Activated naive CD4-positive, alpha-beta T cell treated with anti-CD3 and anti-CD28 coated beads for 36 hours (primary cell): ENCODE measurements at regions not wholly inside any gene's neighbourhood (a gene's known extent, or its start where the extent isn't known, plus 50 kb on each side); places are given as distances from the start of the nearest gene placed in this dataset.

ENCODE experiments used
- CTCF ChIA-PET: fragments of 350-600 bp; sonication (Branson Sonifier 250); formaldehyde crosslinking; loops from one replicate; lab custom pipeline; 2021; ENCODE audit warnings: antibody characterized with exemption; lab: Charles Lee
- DNase-seq: peaks from one replicate; pipeline ENCODE4 v3.0.0-alpha.2; 2020
- H3K27ac Mint-ChIP-seq: one replicate; pipeline ENCODE4 v1.8.0; 2021; ENCODE audit warnings: mild to moderate bottlenecking, mixed read lengths
- H3K27me3 Mint-ChIP-seq: one replicate; pipeline ENCODE4 v1.8.0; 2021; ENCODE audit warnings: low read depth, mixed read lengths
- H3K36me3 Mint-ChIP-seq: one replicate; pipeline ENCODE4 v1.8.0; 2021; ENCODE audit warnings: low read depth, mixed read lengths
- H3K4me1 Mint-ChIP-seq: one replicate; pipeline ENCODE4 v1.8.0; 2021; ENCODE audit warnings: low read depth, mixed read lengths
- H3K4me3 Mint-ChIP-seq: one replicate; pipeline ENCODE4 v1.8.0; 2021; ENCODE audit warnings: mild to moderate bottlenecking, moderate library complexity, mixed read lengths
- H3K9me3 Mint-ChIP-seq: one replicate; pipeline ENCODE4 v1.8.0; 2021; ENCODE audit warnings: mixed read lengths
- intact Hi-C: fragments of 100-400 bp; cut with micrococcal nuclease; formaldehyde crosslinking; loops from one replicate; pipeline ENCODE4 v1.15.1; 2023

- CTCF ChIA-PET, result no interaction called here
- intact Hi-C loops, result no loop called here
- H3K27me3 Mint-ChIP-seq, result no peaks in the 10 kb centered on the region
- H3K9me3 Mint-ChIP-seq, result peaks cover 6% of the 10 kb centered on the region
- H3K4me3 Mint-ChIP-seq, result no peak overlapping the region
- no peak for DNase-seq
- H3K36me3 Mint-ChIP-seq, result no peaks in the 10 kb centered on the region
- no peaks in the 10 kb centered on the region for H3K4me1 Mint-ChIP-seq
- H3K27ac Mint-ChIP-seq, result no peak overlapping the region
Observed at GRCh38 chr13:54312885-54313284, 1284.3 kb downstream of the OLFM4 start.

GRCh38 chr13:54317722-54318121 is 1289.1 kb downstream of the OLFM4 start:
- H3K27ac Mint-ChIP-seq, result no peak overlapping the region
- H3K4me1 Mint-ChIP-seq, result no peaks in the 10 kb centered on the region
- H3K4me3 Mint-ChIP-seq, result no peak overlapping the region
- CTCF ChIA-PET, result no interaction called here
- no peaks in the 10 kb centered on the region for H3K36me3 Mint-ChIP-seq
- peaks cover 10% of the 10 kb centered on the region for H3K9me3 Mint-ChIP-seq
- intact Hi-C loops, result no loop called here
- H3K27me3 Mint-ChIP-seq, result no peaks in the 10 kb centered on the region
- DNase-seq, result no peak

- no peak overlapping the region for H3K4me3 Mint-ChIP-seq
- CTCF ChIA-PET, result no interaction called here
- intact Hi-C loops, result no loop called here
Observed at GRCh38 chr13:54337540-54337939, 1308.9 kb downstream of the OLFM4 start.

GRCh38 chr13:54347531-54347930 is 1318.9 kb downstream of the OLFM4 start:
- Mint-ChIP-seq H3K9me3 (peaks cover 5% of the 10 kb centered on the region), H3K4me3 (no peak overlapping the region), H3K36me3 (no peaks in the 10 kb centered on the region), H3K4me1 (no peaks in the 10 kb centered on the region), H3K27ac (no peak overlapping the region), H3K27me3 (no peaks in the 10 kb centered on the region)
- intact Hi-C loops, result no loop called here
- CTCF ChIA-PET, result no interaction called here
- no peak for DNase-seq

More at GRCh38 chr13:54337540-54337939, 1308.9 kb downstream of the OLFM4 start:
- Mint-ChIP-seq H3K36me3 (no peaks in the 10 kb centered on the region), H3K27me3 (no peaks in the 10 kb centered on the region), H3K4me1 (no peaks in the 10 kb centered on the region), H3K27ac (no peak overlapping the region), H3K9me3 (peaks cover 5% of the 10 kb centered on the region)
- no peak for DNase-seq

- intact Hi-C loops, result no loop called here
- no peak overlapping the region for H3K4me3 Mint-ChIP-seq
- no peak overlapping the region for H3K27ac Mint-ChIP-seq
- H3K27me3 Mint-ChIP-seq, result no peaks in the 10 kb centered on the region
- no peaks in the 10 kb centered on the region for H3K4me1 Mint-ChIP-seq
- H3K9me3 Mint-ChIP-seq, result peaks cover 5% of the 10 kb centered on the region
- H3K36me3 Mint-ChIP-seq, result no peaks in the 10 kb centered on the region
- CTCF ChIA-PET, result no interaction called here
- no peak for DNase-seq
Observed at GRCh38 chr13:54356209-54356608, 1327.6 kb downstream of the OLFM4 start.

GRCh38 chr13:54356849-54357248 is 1328.2 kb downstream of the OLFM4 start:
- Mint-ChIP-seq H3K9me3 (peaks cover 5% of the 10 kb centered on the region), H3K4me3 (no peak overlapping the region), H3K27ac (no peak overlapping the region), H3K36me3 (no peaks in the 10 kb centered on the region), H3K4me1 (no peaks in the 10 kb centered on the region), H3K27me3 (no peaks in the 10 kb centered on the region)
- CTCF ChIA-PET, result no interaction called here
- DNase-seq, result no peak
- intact Hi-C loops, result no loop called here

- intact Hi-C loops, result no loop called here
- Mint-ChIP-seq H3K4me1 (no peaks in the 10 kb centered on the region), H3K9me3 (peaks cover 5% of the 10 kb centered on the region), H3K27me3 (no peaks in the 10 kb centered on the region), H3K36me3 (no peaks in the 10 kb centered on the region), H3K27ac (no peak overlapping the region), H3K4me3 (no peak overlapping the region)
- CTCF ChIA-PET, result no interaction called here
- DNase-seq, result no peak
Observed at GRCh38 chr13:54357284-54357933, 1328.8 kb downstream of the OLFM4 start.

- H3K36me3 Mint-ChIP-seq, result no peaks in the 10 kb centered on the region
- no peaks in the 10 kb centered on the region for H3K4me1 Mint-ChIP-seq
- peaks cover 6% of the 10 kb centered on the region for H3K9me3 Mint-ChIP-seq
- intact Hi-C loops, result no loop called here
- no peaks in the 10 kb centered on the region for H3K27me3 Mint-ChIP-seq
- H3K4me3 Mint-ChIP-seq, result no peak overlapping the region
- no peak for DNase-seq
- H3K27ac Mint-ChIP-seq, result no peak overlapping the region
- CTCF ChIA-PET, result no interaction called here
Observed at GRCh38 chr13:54361460-54361859, 1332.8 kb downstream of the OLFM4 start.

- DNase-seq, result no peak
- peaks cover 2% of the 10 kb centered on the region for H3K9me3 Mint-ChIP-seq
- CTCF ChIA-PET, result no interaction called here
- H3K4me3 Mint-ChIP-seq, result no peak overlapping the region
- no peaks in the 10 kb centered on the region for H3K36me3 Mint-ChIP-seq
- no peaks in the 10 kb centered on the region for H3K4me1 Mint-ChIP-seq
- H3K27ac Mint-ChIP-seq, result no peak overlapping the region
- intact Hi-C loops, result no loop called here
- H3K27me3 Mint-ChIP-seq, result no peaks in the 10 kb centered on the region
Observed at GRCh38 chr13:54366728-54367127, 1338.1 kb downstream of the OLFM4 start.

- CTCF ChIA-PET, result no interaction called here
Observed at GRCh38 chr13:54367639-54368271, 1339.1 kb downstream of the OLFM4 start.

GRCh38 chr13:54368387-54368786 is 1339.8 kb downstream of the OLFM4 start:
- Mint-ChIP-seq H3K27me3 (no peaks in the 10 kb centered on the region), H3K4me1 (no peaks in the 10 kb centered on the region), H3K27ac (no peak overlapping the region), H3K4me3 (no peak overlapping the region), H3K36me3 (no peaks in the 10 kb centered on the region), H3K9me3 (no peaks in the 10 kb centered on the region)
- intact Hi-C loops, result no loop called here
- no peak for DNase-seq
- CTCF ChIA-PET, result no interaction called here

More at GRCh38 chr13:54367639-54368271, 1339.1 kb downstream of the OLFM4 start:
- peaks cover 2% of the 10 kb centered on the region for H3K9me3 Mint-ChIP-seq
- no peak overlapping the region for H3K27ac Mint-ChIP-seq
- H3K4me3 Mint-ChIP-seq, result no peak overlapping the region
- H3K4me1 Mint-ChIP-seq, result no peaks in the 10 kb centered on the region
- no peaks in the 10 kb centered on the region for H3K27me3 Mint-ChIP-seq
- H3K36me3 Mint-ChIP-seq, result no peaks in the 10 kb centered on the region
- intact Hi-C loops, result no loop called here
- DNase-seq, result no peak

GRCh38 chr13:54373211-54373610 is 1344.6 kb downstream of the OLFM4 start:
- no peak overlapping the region for H3K4me3 Mint-ChIP-seq
- no peaks in the 10 kb centered on the region for H3K9me3 Mint-ChIP-seq
- intact Hi-C loops, result no loop called here
- no peak overlapping the region for H3K27ac Mint-ChIP-seq
- DNase-seq, result no peak
- H3K36me3 Mint-ChIP-seq, result no peaks in the 10 kb centered on the region
- CTCF ChIA-PET, result interaction anchor here (0.5 kb wide), 1 partner anchor 137 kb away, joined by 3 read pairs; no protein-coding TSS in a partner anchor
- no peaks in the 10 kb centered on the region for H3K4me1 Mint-ChIP-seq
- H3K27me3 Mint-ChIP-seq, result no peaks in the 10 kb centered on the region

- intact Hi-C loops, result no loop called here
- no peaks in the 10 kb centered on the region for H3K4me1 Mint-ChIP-seq
- DNase-seq, result no peak
- H3K27me3 Mint-ChIP-seq, result no peaks in the 10 kb centered on the region
- no peaks in the 10 kb centered on the region for H3K36me3 Mint-ChIP-seq
- CTCF ChIA-PET, result no interaction called here
- H3K27ac Mint-ChIP-seq, result no peak overlapping the region
- H3K4me3 Mint-ChIP-seq, result no peak overlapping the region
- H3K9me3 Mint-ChIP-seq, result peaks cover 8% of the 10 kb centered on the region
Observed at GRCh38 chr13:54379461-54379860, 1350.8 kb downstream of the OLFM4 start.
